ENCODE measurements at regions not wholly inside any gene's neighbourhood (a gene's known extent, or its start where the extent isn't known, plus 50 kb on each side); places are given as distances from the start of the nearest gene placed in this dataset.

DNA sequence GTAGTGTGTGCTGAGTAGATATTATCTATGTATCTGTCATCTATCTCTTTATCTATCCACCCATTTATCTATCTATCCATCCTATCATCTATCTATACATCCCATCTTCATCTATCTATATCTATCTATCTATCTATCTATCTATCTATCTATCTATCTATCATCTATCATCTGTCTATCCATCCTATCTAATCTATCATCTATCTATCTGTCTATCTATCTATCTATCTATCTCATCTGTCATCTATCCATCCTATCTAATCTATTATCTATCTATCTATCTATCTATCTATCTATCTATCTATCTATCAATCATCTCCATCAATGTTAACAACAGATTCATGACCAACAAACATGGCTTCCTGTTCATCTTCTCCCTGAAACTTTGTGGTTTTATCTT lies 90.5 kb upstream of the SLC24A3 start:
- DNase-seq (ENCODE audit: extremely low read depth, insufficient read length), result no peak
- Histone ChIP-seq H3K36me3 (ENCODE audit: control insufficient read depth, insufficient read depth, low read length) (no peaks in the 10 kb centered on the region), H3K4me3 (replicated peaks; ENCODE audit: low read depth, low read length) (no peak overlapping the region), H3K27me3 (replicated peaks; ENCODE audit: control insufficient read depth, insufficient read depth, low read length) (no peaks in the 10 kb centered on the region)
- TF ChIP-seq, protein P1, sequence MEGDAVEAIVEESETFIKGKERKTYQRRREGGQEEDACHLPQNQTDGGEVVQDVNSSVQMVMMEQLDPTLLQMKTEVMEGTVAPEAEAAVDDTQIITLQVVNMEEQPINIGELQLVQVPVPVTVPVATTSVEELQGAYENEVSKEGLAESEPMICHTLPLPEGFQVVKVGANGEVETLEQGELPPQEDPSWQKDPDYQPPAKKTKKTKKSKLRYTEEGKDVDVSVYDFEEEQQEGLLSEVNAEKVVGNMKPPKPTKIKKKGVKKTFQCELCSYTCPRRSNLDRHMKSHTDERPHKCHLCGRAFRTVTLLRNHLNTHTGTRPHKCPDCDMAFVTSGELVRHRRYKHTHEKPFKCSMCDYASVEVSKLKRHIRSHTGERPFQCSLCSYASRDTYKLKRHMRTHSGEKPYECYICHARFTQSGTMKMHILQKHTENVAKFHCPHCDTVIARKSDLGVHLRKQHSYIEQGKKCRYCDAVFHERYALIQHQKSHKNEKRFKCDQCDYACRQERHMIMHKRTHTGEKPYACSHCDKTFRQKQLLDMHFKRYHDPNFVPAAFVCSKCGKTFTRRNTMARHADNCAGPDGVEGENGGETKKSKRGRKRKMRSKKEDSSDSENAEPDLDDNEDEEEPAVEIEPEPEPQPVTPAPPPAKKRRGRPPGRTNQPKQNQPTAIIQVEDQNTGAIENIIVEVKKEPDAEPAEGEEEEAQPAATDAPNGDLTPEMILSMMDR (IDR thresholded peaks at IDR 0.05; ENCODE audit: insufficient read depth, low read length, poor library complexity, severe bottlenecking), result no peak

DNA sequence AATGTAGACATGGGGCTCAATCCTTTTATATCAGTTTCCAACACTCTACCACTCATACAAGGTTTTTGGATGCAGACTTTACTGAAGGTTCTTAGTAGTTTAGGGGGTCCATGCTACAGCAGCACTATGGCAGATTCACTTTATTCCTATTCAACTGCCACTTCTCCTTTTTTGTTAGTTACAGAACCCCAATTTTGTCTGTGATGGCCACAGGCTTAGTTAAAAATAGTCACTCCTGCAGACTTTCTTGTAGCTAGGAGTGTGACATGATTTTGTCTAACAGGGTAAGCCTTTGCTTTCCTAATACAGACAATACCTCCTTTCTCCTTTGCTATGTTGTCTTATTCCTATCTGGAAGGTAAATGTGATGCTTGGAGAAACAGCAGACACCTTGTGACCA lies 90.0 kb upstream of the SLC24A3 start:
- H3K36me3 ChIP-seq (ENCODE audit: control insufficient read depth, insufficient read depth, low read length), result no peaks in the 10 kb centered on the region
- no peak overlapping the region for H3K4me3 ChIP-seq (replicated peaks; ENCODE audit: low read depth, low read length)
- no peaks in the 10 kb centered on the region for H3K27me3 ChIP-seq (replicated peaks; ENCODE audit: control insufficient read depth, insufficient read depth, low read length)
- no peak for DNase-seq (ENCODE audit: extremely low read depth, insufficient read length)
- TF ChIP-seq, protein P1 (IDR thresholded peaks at IDR 0.05; ENCODE audit: insufficient read depth, low read length, poor library complexity, severe bottlenecking), result no peak

DNA sequence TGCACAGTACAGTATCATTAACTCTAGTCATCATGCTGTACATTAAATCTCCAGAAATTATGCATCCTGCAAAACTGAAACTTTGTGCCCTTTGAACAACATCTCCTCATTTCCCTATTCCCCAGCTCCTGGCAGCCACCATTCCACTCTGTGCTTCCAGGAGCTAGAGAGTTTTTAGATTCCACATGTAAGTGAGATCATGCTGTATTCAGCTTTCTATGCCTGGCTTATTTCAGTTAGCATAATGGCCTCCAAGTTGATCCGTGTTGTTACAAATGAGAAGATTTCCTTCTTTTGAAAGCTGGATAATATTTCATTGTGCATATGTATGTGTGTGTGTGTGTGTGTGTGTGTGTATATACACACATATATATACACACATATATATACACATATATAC lies 86.9 kb upstream of the SLC24A3 start:
- Histone ChIP-seq H3K27me3 (replicated peaks; ENCODE audit: control insufficient read depth, insufficient read depth, low read length) (no peaks in the 10 kb centered on the region), H3K36me3 (ENCODE audit: control insufficient read depth, insufficient read depth, low read length) (no peaks in the 10 kb centered on the region), H3K4me3 (replicated peaks; ENCODE audit: low read depth, low read length) (no peak overlapping the region)
- TF ChIP-seq, protein P1 (IDR thresholded peaks at IDR 0.05; ENCODE audit: insufficient read depth, low read length, poor library complexity, severe bottlenecking), result no peak
- DNase-seq (ENCODE audit: extremely low read depth, insufficient read length), result no peak

DNA sequence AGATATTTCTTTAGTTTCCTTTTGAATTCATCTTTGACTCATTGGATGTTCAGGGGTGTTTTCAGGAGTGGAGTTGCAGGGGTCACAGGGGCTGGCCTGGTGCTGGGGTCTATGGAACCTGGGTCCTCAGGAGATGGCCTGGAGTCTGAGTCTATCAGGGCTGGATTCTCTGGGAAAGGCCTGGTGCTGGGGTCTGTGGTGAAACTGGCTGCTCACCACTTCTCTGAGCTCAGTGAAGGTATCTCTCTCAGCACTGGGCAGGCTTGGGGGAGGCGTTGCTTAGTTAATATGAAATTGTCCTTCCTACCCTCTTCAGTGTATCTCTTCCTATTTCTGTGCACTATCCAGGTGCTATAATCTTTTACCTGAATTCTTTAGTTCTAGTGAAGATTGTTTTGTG lies 83.1 kb upstream of the SLC24A3 start:
- Histone ChIP-seq H3K4me3 (replicated peaks; ENCODE audit: low read depth, low read length) (no peak overlapping the region), H3K36me3 (ENCODE audit: control insufficient read depth, insufficient read depth, low read length) (no peaks in the 10 kb centered on the region), H3K27me3 (replicated peaks; ENCODE audit: control insufficient read depth, insufficient read depth, low read length) (no peaks in the 10 kb centered on the region)
- TF ChIP-seq, protein P1 (IDR thresholded peaks at IDR 0.05; ENCODE audit: insufficient read depth, low read length, poor library complexity, severe bottlenecking), result no peak
- DNase-seq (ENCODE audit: extremely low read depth, insufficient read length), result no peak

DNA sequence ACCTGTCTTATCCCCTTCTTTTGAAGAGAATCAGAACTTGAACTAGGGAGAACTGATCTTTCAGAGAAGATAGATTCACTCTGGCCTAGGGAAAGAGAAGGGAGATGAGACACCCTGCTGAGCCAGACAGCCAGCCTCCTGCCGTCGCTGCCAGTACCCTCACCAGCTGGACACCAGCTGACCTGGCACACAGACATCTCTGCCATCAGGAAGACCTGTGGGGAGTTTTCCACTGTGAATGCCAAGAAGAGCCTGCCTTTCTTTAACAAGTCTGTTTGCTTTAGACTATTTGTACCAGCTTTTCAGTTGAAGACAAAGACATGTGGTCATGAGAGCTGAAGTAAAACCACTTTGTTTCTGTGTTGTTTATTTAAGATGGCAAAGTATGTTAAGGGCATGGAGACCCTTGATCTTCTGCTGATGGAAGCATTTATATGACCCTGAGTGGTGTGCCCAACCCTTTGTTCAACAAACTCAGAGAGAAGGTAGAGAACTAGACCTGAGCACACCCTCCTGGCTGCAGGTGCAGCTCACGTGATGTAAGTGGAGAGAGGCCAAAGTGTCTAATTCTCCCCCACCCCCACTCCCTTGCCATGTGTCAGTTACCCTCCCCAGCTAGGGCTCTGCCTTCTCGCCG lies 82.3 kb upstream of the SLC24A3 start:
- TF ChIP-seq, protein P1 (IDR thresholded peaks at IDR 0.05; ENCODE audit: insufficient read depth, low read length, poor library complexity, severe bottlenecking), result no peak
- Histone ChIP-seq H3K4me3 (replicated peaks; ENCODE audit: low read depth, low read length) (no peak overlapping the region), H3K27me3 (replicated peaks; ENCODE audit: control insufficient read depth, insufficient read depth, low read length) (no peaks in the 10 kb centered on the region), H3K36me3 (ENCODE audit: control insufficient read depth, insufficient read depth, low read length) (no peaks in the 10 kb centered on the region)
- DNase-seq (ENCODE audit: extremely low read depth, insufficient read length), result no peak

DNA sequence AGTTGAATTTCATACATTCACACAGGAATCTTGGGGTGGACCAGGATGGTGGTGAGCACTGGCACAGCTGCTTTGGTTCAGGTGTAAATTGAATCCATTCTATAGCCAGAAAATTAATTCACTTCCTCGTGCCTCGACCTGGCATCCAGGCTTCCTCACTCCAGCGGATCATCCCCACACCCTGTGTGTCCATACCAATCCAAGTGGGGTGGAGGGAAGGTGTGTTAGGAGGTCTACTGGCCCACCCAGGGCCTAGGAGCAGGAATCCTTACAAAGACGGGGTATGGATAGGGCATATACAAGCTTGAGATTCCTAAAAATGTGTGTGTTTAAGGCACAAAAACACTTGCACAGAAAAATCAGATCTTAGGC lies 81.8 kb upstream of the SLC24A3 start:
- Histone ChIP-seq H3K36me3 (ENCODE audit: control insufficient read depth, insufficient read depth, low read length) (no peaks in the 10 kb centered on the region), H3K27me3 (replicated peaks; ENCODE audit: control insufficient read depth, insufficient read depth, low read length) (no peaks in the 10 kb centered on the region), H3K4me3 (replicated peaks; ENCODE audit: low read depth, low read length) (no peak overlapping the region)
- TF ChIP-seq, protein P1 (IDR thresholded peaks at IDR 0.05; ENCODE audit: insufficient read depth, low read length, poor library complexity, severe bottlenecking), result no peak
- no peak for DNase-seq (ENCODE audit: extremely low read depth, insufficient read length)
